ENCODE measurements at regions not wholly inside any gene's neighbourhood (a gene's known extent, or its start where the extent isn't known, plus 50 kb on each side); places are given as distances from the start of the nearest gene placed in this dataset.

DNA sequence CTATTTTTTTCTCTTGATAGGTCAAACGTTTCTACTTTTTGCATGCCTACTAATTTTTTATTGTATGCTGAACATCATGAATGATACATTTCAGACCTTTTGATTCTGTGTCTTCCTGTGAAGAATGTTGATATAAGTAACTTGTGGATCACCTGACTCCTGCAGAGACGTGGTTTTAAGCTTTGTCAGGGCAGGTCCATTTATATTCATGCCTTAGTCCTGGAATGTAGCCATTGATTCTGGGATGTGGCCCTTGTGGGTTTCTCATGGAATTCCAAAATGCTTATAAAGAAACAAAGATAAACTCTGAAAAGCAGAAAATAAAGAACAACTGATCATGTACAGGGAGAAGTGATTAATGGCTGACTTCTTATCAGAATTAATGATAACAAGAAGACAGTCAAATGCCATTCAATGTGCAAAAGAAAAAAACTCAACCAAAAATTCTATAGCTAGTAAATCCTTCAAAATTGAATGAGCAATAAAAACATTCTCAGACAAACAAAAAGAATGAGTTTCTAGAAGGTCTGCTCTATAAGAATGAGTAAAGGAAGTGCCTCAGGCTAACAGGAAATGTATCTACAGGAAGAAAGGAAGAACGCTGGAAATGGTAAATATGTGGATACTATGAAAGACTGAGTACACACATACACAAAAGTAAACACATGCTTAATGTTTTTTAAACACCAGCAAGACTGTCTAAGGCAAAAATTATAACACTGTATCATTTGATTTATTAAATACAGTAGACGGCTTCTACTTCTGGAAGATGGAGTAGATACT lies 284.8 kb upstream of the DIO3 start:
- H3K36me3 ChIP-seq = no peaks in the 10 kb centered on the region
- no peak overlapping the region for H3K4me3 ChIP-seq
- DNase-seq (ENCODE audit: extremely low spot score) = no peak
- TF ChIP-seq EP300 (IDR thresholded peaks at IDR 0.05) (no peak), CTCF (IDR thresholded peaks at IDR 0.05) (no peak), POLR2AphosphoS5 (IDR thresholded peaks at IDR 0.05) (no peak)
- intact Hi-C loops (cut with DNase I) = no loop called here
- peaks cover 0 to 4% (median 0%) of the 10 kb centered on the region in 4 donors for H3K27me3 ChIP-seq
- 38% methylated on average over 4 of the region's 4 CpGs for WGBS
- H3K27ac ChIP-seq (replicated peaks in 1 of 4) = no peak overlapping the region
- H3K4me1 ChIP-seq = no peaks in the 10 kb centered on the region
- peaks cover 0 to 4% (median 0%) of the 10 kb centered on the region in 4 donors for H3K9me3 ChIP-seq

DNA sequence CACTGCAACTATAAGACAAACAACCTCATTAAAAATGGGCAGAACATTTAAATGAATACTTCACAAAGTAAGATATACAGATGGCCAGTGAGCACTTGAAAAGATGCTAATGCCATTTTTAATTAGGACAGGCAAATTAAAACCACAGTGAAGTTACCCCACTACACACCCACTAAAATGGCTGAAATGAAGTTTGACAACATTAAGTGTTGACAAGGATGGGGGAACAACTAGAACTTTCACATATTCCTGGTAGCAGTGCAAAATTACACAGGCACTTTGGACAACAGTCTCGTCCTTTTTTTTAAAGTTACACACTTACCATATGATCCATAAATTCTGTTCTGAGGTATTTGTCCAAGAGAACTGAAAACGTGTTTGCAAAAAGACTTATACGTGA lies 278.9 kb upstream of the DIO3 start:
- H3K4me1 ChIP-seq = no peaks in the 10 kb centered on the region
- 81% methylated on average over 3 of the region's 3 CpGs for WGBS
- peaks cover 0 to 4% (median 0%) of the 10 kb centered on the region in 4 donors for H3K9me3 ChIP-seq
- H3K36me3 ChIP-seq = no peaks in the 10 kb centered on the region
- no peak for TF ChIP-seq EP300 (IDR thresholded peaks at IDR 0.05)
- no peak for TF ChIP-seq CTCF (IDR thresholded peaks at IDR 0.05)
- TF ChIP-seq POLR2AphosphoS5 (IDR thresholded peaks at IDR 0.05) = no peak
- no peak for TF ChIP-seq POLR2A (IDR thresholded peaks at IDR 0.05; ENCODE audit: low read depth)
- no peak for DNase-seq (ENCODE audit: extremely low spot score)
- H3K27me3 ChIP-seq = peaks cover 0 to 17% (median 0%) of the 10 kb centered on the region in 4 donors
- no peak overlapping the region for H3K4me3 ChIP-seq
- intact Hi-C loops (cut with DNase I) = no loop called here
- H3K27ac ChIP-seq (replicated peaks in 1 of 4) = no peak overlapping the region

- H3K4me3 ChIP-seq = no peak overlapping the region
- H3K9me3 ChIP-seq = no peaks in the 10 kb centered on the region
- H3K27ac ChIP-seq (replicated peaks in 1 of 4) = no peak overlapping the region
- 85% methylated on average over 3 of the region's 3 CpGs for WGBS
- no peaks in the 10 kb centered on the region for H3K4me1 ChIP-seq
- H3K27me3 ChIP-seq = peaks cover 0 to 18% (median 0%) of the 10 kb centered on the region in 4 donors
- no peak for DNase-seq (ENCODE audit: extremely low spot score)
- intact Hi-C loops (cut with DNase I) = no loop called here
- TF ChIP-seq POLR2A (IDR thresholded peaks at IDR 0.05; ENCODE audit: low read depth) = no peak
- no peak for TF ChIP-seq POLR2AphosphoS5 (IDR thresholded peaks at IDR 0.05)
- TF ChIP-seq CTCF (IDR thresholded peaks at IDR 0.05) = no peak
- no peak for TF ChIP-seq EP300 (IDR thresholded peaks at IDR 0.05)
- H3K36me3 ChIP-seq = no peaks in the 10 kb centered on the region
These were observed 276.6 kb upstream of the DIO3 start for GRCh38 chr14:101284711-101285110.

DNA sequence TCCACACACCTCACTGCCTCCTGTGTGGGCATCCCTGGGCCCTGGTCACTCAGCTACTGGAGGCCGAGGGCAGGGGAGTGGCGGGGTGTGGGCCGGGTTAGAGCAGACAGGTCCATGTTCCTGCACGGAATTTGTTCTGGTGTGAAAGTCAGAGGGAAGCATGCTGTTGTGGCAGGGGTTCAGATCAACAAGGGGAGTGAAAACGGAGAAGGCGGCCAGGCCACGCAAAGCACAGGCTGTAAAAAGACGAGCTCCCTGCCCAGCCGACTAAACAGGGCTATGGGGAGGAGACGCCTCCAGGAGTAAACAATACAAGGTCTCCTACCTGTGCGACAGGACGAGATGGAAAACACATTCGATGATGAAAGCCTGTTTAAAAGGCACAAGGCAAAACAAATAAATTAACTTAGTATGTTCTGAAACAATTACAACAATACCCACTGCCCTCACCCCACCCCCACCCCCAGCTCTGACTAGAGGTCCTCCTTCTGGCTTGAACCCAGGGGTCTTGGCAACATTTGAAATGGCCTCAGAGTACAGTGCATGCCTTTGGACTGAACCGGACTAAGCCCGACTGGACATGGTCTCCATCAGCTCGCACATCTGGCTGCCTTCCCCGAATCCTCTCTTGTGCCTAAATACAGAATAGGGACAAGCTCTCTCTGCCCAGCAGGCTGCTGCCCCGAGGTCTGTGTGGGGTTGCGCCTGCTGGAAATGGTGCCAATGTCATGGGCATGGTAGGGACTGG lies 274.9 kb upstream of the DIO3 start:
- intact Hi-C loops (cut with DNase I) = no loop called here
- Histone ChIP-seq H3K27ac (replicated peaks in 1 of 4) (no peak overlapping the region), H3K4me1 (no peaks in the 10 kb centered on the region), H3K9me3 (no peaks in the 10 kb centered on the region), H3K4me3 (no peak overlapping the region), H3K36me3 (no peaks in the 10 kb centered on the region), H3K27me3 (peaks cover 0 to 18% (median 0%) of the 10 kb centered on the region in 4 donors)
- 89% methylated on average over 17 of the region's 19 CpGs for WGBS
- DNase-seq (ENCODE audit: extremely low spot score) = no peak
- no peak for TF ChIP-seq EP300 (IDR thresholded peaks at IDR 0.05)
- no peak for TF ChIP-seq CTCF (IDR thresholded peaks at IDR 0.05)
- TF ChIP-seq POLR2AphosphoS5 (IDR thresholded peaks at IDR 0.05) = no peak
- no peak for TF ChIP-seq POLR2A (IDR thresholded peaks at IDR 0.05; ENCODE audit: low read depth)
